Uterus (tissue), 3 donors: ENCODE measurements at regions not wholly inside any gene's neighbourhood (a gene's known extent, or its start where the extent isn't known, plus 50 kb on each side); places are given as distances from the start of the nearest gene placed in this dataset.
"Not testable (repeated sequence)": the region's sequence is repeated elsewhere in the genome, so short reads cannot be mapped to it uniquely, and the experiment has no call there.

Experiments used
- DNase-seq, 2 donors: peaks; one replicate each; pipeline ENCODE4 v3.0.0-alpha.2; 2019 to 2020
- H3K27ac ChIP-seq, 2 donors: fragments of 200-600 bp; sonication (generic); 1 replicate in 1 of 2; 2 replicates in 1 of 2; pipeline ENCODE4 v1.5.1; 2016 to 2018
- H3K27me3 ChIP-seq, 2 donors: fragments of 200-600 bp; sonication (generic); one replicate each; pipeline ENCODE4 v1.5.1; 2018 to 2019; ENCODE audit warnings: control low read depth in 1 of 2
- H3K36me3 ChIP-seq, 2 donors: fragments of 200-600 bp; sonication (generic); one replicate each; pipeline ENCODE4 v1.5.1; 2019; ENCODE audit warnings: control low read depth in 1 of 2
- H3K4me1 ChIP-seq, 2 donors: fragments of 200-600 bp; sonication (generic); one replicate each; pipeline ENCODE4 v1.5.1; 2018 to 2019; ENCODE audit warnings: control low read depth in 1 of 2
- H3K4me3 ChIP-seq, 2 donors: fragments of 200-600 bp; sonication (generic); 1 replicate in 1 of 2; 2 replicates in 1 of 2; pipeline ENCODE4 v1.5.1; 2018 to 2019; ENCODE audit warnings: mild to moderate bottlenecking in 1 of 2
- H3K9me3 ChIP-seq, 2 donors: fragments of 200-600 bp; sonication (generic); one replicate each; pipeline ENCODE4 v1.5.1; 2019; ENCODE audit warnings: control low read depth in 1 of 2
- POLR2A ChIP-seq, 2 donors: fragments of 450-650 bp; IDR thresholded peaks; one replicate each; pipeline ENCODE4 v1.6.1; 2016; ENCODE audit warnings: antibody characterized with exemption in 2 of 2, mild to moderate bottlenecking in 1 of 2, moderate library complexity in 1 of 2
- intact Hi-C: fragments of 100-400 bp; cut with DNase I; formaldehyde crosslinking; loops from one replicate; pipeline ENCODE4 v1.15.1; 2023; ENCODE audit warnings: low total_unique reads
- TF ChIP-seq, protein P1 (sequence below), 4 experiments: fragments of 200-600 bp in 2 of 4; fragments of 450-650 bp in 2 of 4; sonication (generic) in 2 of 4; IDR thresholded peaks; one replicate each; pipeline ENCODE4 v1.5.1; 2016 to 2019; ENCODE audit warnings: antibody characterized with exemption in 4 of 4, mild to moderate bottlenecking in 2 of 4, moderate library complexity in 1 of 4
- donor health status: DM: yes; HTN: yes; CAD: no.

DNA sequence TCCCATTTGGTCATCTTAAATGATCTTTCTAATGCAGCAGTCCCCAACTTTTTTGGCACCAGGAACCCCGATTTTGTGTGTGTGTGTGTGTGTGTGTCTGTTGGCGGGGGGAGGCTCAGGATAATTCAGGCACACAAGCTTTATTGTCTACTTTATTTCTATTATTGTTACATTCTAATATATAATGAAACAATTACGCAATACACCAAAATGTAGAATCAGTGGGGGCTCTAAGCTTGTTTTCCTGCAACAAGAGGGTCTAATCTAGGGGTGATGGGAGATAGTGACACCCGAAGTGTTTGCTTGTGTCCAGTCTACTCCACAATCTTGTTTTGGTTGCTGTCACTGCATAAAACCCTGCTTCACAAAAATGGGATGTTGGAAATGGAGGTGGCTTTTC lies 621.1 kb upstream of the LRFN5 start:
- TF ChIP-seq, protein P1, sequence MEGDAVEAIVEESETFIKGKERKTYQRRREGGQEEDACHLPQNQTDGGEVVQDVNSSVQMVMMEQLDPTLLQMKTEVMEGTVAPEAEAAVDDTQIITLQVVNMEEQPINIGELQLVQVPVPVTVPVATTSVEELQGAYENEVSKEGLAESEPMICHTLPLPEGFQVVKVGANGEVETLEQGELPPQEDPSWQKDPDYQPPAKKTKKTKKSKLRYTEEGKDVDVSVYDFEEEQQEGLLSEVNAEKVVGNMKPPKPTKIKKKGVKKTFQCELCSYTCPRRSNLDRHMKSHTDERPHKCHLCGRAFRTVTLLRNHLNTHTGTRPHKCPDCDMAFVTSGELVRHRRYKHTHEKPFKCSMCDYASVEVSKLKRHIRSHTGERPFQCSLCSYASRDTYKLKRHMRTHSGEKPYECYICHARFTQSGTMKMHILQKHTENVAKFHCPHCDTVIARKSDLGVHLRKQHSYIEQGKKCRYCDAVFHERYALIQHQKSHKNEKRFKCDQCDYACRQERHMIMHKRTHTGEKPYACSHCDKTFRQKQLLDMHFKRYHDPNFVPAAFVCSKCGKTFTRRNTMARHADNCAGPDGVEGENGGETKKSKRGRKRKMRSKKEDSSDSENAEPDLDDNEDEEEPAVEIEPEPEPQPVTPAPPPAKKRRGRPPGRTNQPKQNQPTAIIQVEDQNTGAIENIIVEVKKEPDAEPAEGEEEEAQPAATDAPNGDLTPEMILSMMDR (IDR thresholded peaks at IDR 0.05): no peak
- no peak for TF ChIP-seq POLR2A (IDR thresholded peaks at IDR 0.05)
- Histone ChIP-seq H3K27me3 (no peaks in the 10 kb centered on the region), H3K9me3 (no peaks in the 10 kb centered on the region), H3K4me1 (no peaks in the 10 kb centered on the region), H3K36me3 (no peaks in the 10 kb centered on the region), H3K27ac (no peak overlapping the region), H3K4me3 (no peak overlapping the region)
- DNase-seq: no peak
- intact Hi-C loops: no loop called here

DNA sequence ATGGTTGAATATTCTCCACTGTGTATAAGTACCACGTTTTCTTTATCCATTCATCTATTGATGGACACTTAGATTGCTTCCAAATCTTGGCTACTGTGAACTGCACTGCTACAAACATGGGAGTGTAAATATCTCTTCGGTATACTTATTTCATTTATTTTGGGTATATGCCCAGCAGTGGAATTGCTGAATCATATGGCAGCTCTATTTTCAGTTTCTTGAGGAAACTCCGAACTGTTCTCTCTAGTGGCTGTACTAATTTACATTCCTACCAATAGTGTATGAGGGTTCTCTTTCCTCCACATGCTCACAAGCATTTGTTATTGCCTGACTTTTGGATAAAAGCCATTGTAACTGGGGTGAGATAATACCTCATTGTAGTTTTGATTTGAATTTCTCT lies 623.1 kb upstream of the LRFN5 start:
- H3K27me3 ChIP-seq: no peaks in the 10 kb centered on the region

DNA sequence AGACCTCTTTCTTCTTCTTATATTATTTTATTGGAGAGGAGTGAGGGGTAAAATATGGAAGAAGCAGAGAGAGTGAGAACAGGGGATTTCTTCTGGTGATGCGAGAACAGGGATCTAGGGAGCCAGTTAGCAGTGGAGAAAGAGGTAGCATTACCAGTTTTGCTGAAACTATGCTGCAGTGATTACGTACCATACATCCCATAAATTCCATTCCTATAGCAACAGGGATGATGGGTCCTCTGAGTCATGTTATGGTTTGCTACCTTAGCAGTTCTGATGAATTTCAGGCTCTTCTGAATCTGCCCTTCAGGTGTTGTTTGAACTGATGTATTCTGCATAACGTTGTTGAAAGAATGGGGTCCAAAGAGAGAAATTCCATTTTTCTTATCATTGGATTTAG lies 625.4 kb upstream of the LRFN5 start:
- intact Hi-C loops: no loop called here
- TF ChIP-seq, protein P1 (IDR thresholded peaks at IDR 0.05): no peak
- TF ChIP-seq POLR2A (IDR thresholded peaks at IDR 0.05): no peak
- Histone ChIP-seq H3K4me3 (no peak overlapping the region), H3K27me3 (no peaks in the 10 kb centered on the region), H3K36me3 (no peaks in the 10 kb centered on the region), H3K9me3 (no peaks in the 10 kb centered on the region), H3K27ac (no peak overlapping the region), H3K4me1 (no peaks in the 10 kb centered on the region)
- no peak for DNase-seq

More for the DNA sequence above, 623.1 kb upstream of the LRFN5 start:
- no peaks in the 10 kb centered on the region for H3K4me1 ChIP-seq
- DNase-seq: no peak
- TF ChIP-seq POLR2A (IDR thresholded peaks at IDR 0.05): no peak
- TF ChIP-seq, protein P1 (IDR thresholded peaks at IDR 0.05): no peak
- H3K4me3 ChIP-seq: no peak overlapping the region
- intact Hi-C loops: no loop called here
- no peak overlapping the region for H3K27ac ChIP-seq
- no peaks in the 10 kb centered on the region for H3K36me3 ChIP-seq
- no peaks in the 10 kb centered on the region for H3K9me3 ChIP-seq

DNA sequence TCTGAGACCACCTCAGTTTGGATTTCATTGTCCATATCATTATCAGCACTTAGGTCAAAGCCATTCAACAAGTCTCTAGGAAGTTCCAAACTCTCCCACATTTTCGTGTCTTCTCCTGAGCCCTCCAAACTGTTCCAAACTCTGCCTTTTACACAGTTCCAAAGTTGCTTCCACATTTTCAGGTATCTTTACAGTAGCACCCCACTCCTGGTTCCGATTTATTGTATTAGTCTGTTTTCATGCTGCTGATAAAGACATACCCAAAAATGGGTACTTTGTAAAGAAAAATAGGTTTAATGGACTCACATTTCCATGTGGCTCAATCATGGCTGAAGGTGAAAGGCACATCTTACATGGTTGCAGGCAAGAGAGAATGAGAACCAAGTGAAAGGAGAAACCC lies 646.4 kb upstream of the LRFN5 start:
- intact Hi-C loops, H3K27ac ChIP-seq, H3K4me1 ChIP-seq: not testable (repeated sequence)

DNA sequence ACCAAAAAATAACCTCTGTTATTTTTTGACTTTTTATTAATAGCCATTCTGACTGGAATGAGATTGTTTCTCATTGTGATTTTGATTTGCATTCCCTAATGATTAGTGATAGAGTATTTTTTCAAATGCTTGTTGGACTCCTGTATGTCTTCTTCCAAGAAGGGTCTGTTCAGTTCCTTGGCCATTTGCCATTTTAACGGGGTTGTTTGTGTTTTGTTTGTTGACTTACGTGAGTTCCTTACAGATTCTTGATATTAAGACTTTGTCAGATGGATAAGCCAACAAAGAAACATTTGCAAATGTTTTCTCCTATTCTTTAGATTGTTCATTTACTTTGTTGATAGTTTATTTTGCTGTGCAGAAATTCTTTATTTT lies 651.6 kb upstream of the LRFN5 start:
- TF ChIP-seq, protein P1 (IDR thresholded peaks at IDR 0.05): no peak
- TF ChIP-seq POLR2A (IDR thresholded peaks at IDR 0.05): no peak

More for the DNA sequence above, 646.4 kb upstream of the LRFN5 start:
- not testable (repeated sequence) for H3K36me3 ChIP-seq, H3K4me3 ChIP-seq, H3K27me3 ChIP-seq, H3K9me3 ChIP-seq, DNase-seq

DNA sequence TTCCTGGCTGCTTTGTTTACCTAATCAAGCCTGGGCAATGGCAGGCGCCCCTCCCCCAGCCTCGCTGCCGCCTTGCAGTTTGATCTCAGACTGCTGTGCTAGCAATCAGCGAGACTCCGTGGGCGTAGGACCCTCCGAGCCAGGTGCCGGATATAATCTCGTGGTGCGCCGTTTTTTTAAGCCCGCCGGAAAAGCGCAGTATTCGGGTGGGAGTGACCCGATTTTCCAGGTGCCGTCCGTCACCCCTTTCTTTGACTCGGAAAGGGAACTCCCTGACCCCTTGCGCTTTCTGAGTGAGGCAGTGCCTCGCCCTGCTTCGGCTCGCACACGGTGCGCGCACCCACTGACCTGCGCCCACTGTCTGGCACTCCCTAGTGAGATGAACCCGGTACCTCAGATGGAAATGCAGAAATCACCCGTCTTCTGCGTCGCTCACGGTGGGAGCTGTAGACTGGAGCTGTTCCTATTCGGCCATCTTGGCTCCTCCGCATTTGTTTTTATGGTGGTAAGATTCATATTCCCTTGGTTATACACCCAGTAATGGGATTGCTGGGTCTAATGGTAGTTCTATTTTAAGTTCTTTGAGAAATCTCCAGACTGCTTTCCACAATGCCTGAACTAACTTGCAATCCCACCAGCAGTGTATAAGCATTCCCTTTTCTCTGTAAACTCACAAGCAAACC lies 652.1 kb upstream of the LRFN5 start:
- DNase-seq, H3K9me3 ChIP-seq, H3K27ac ChIP-seq, H3K27me3 ChIP-seq, H3K4me3 ChIP-seq, intact Hi-C loops, H3K4me1 ChIP-seq, H3K36me3 ChIP-seq: not testable (repeated sequence)

More for the DNA sequence above, 651.6 kb upstream of the LRFN5 start:
- no peak for DNase-seq
- H3K4me1 ChIP-seq: no peaks in the 10 kb centered on the region
- no peaks in the 10 kb centered on the region for H3K36me3 ChIP-seq
- no peak overlapping the region for H3K27ac ChIP-seq
- intact Hi-C loops: no loop called here
- no peaks in the 10 kb centered on the region for H3K9me3 ChIP-seq
- H3K4me3 ChIP-seq: no peak overlapping the region
- H3K27me3 ChIP-seq: no peaks in the 10 kb centered on the region
